H1 (cell line): ENCODE measurements at regions not wholly inside any gene's neighbourhood (a gene's known extent, or its start where the extent isn't known, plus 50 kb on each side); places are given as distances from the start of the nearest gene placed in this dataset.

Source experiments
- CTCF ChIA-PET: fragments of 300-600 bp; sonication (Branson Sonifier 250); formaldehyde crosslinking; loops from one replicate; lab custom pipeline; 2021; ENCODE audit not compliant: partially characterized antibody; lab: Charles Lee
- POLR2A ChIA-PET: fragments of 300-600 bp; sonication (Branson Sonifier 250); formaldehyde crosslinking; loops from one replicate; lab custom pipeline; 2021; ENCODE audit warnings: inconsistent platforms; ENCODE audit not compliant: partially characterized antibody; lab: Charles Lee
- DNase-seq, 2 experiments: peaks; one replicate each; pipeline versions ENCODE4 v3.0.0 to v3.0.0-alpha.2; 2010 to 2022; ENCODE audit warnings: low spot score in 2 of 2, low read depth in 1 of 2, mixed read lengths in 1 of 2
- FAIRE-seq: peaks from 2 replicates; lab custom pipeline; 2011; peaks lifted over from hg19 to GRCh38; lab: Jason Lieb, UNC
- H2AFZ ChIP-seq: 2 replicates; pipeline ENCODE4 v1.8.1; 2012; ENCODE audit warnings: low read length, inconsistent platforms
- H2AK5ac ChIP-seq: 2 replicates; pipeline ENCODE4 v1.6.1; 2013; ENCODE audit warnings: low read depth, low read length
- H2BK120ac ChIP-seq: replicated peaks from 2 replicates; pipeline ENCODE3; 2013; ENCODE audit warnings: low read depth, low read length, inconsistent platforms
- H2BK12ac ChIP-seq: 2 replicates; pipeline ENCODE4 v1.6.1; 2013; ENCODE audit warnings: low read depth, low read length
- H2BK15ac ChIP-seq: 2 replicates; pipeline ENCODE4 v1.6.1; 2013; ENCODE audit warnings: low read length
- H2BK20ac ChIP-seq: 2 replicates; pipeline ENCODE4 v1.6.1; 2013; ENCODE audit warnings: low read length
- H2BK5ac ChIP-seq: 2 replicates; pipeline ENCODE4 v1.6.1; 2013; ENCODE audit warnings: low read depth, low read length
- H3K14ac ChIP-seq: 2 replicates; pipeline ENCODE4 v1.6.1; 2013; ENCODE audit warnings: inconsistent platforms; ENCODE audit not compliant: insufficient read length
- H3K18ac ChIP-seq: 2 replicates; pipeline ENCODE4 v1.6.1; 2013; ENCODE audit warnings: low read length; ENCODE audit errors: extremely low read depth
- H3K23ac ChIP-seq: 2 replicates; pipeline ENCODE4 v1.6.1; 2013; ENCODE audit warnings: inconsistent platforms; ENCODE audit not compliant: insufficient read length
- H3K23me2 ChIP-seq: 2 replicates; pipeline ENCODE4 v1.6.1; 2013; ENCODE audit warnings: low read depth, low read length
- H3K27ac ChIP-seq: 2 replicates; pipeline ENCODE4 v1.6.1; 2011; ENCODE audit warnings: low read depth, low read length, inconsistent platforms
- H3K27me3 ChIP-seq, 4 experiments: replicated peaks in 1 of 4; 1 replicate in 1 of 4; 2 replicates in 3 of 4; pipeline versions ENCODE4 v1.6.1 to v1.8.1; 2011 to 2013; ENCODE audit warnings: low read length in 3 of 4, mild to moderate bottlenecking in 3 of 4, inconsistent platforms in 2 of 4, mixed read lengths in 2 of 4, moderate library complexity in 1 of 4; ENCODE audit not compliant: control insufficient read depth in 3 of 4, insufficient read depth in 3 of 4; ENCODE audit errors: extremely low read depth in 1 of 4
- H3K36me3 ChIP-seq, 4 experiments: 2 replicates each; pipeline versions ENCODE4 v1.6.1 to v1.8.1; 2011 to 2013; ENCODE audit warnings: mild to moderate bottlenecking in 4 of 4, low read length in 3 of 4, moderate library complexity in 2 of 4, control low read depth in 1 of 4, inconsistent platforms in 1 of 4; ENCODE audit not compliant: insufficient read depth in 4 of 4, control insufficient read depth in 2 of 4
- H3K4ac ChIP-seq: replicated peaks from 2 replicates; pipeline ENCODE3; 2013; ENCODE audit warnings: low read length, low read depth, mixed read lengths, inconsistent platforms; ENCODE audit not compliant: insufficient read length
- H3K4me1 ChIP-seq, 4 experiments: replicated peaks in 1 of 4; 1 replicate in 1 of 4; 2 replicates in 3 of 4; pipeline versions ENCODE4 v1.6.1 to v1.8.1; 2011 to 2013; ENCODE audit warnings: low read length in 3 of 4, inconsistent platforms in 2 of 4, mixed read lengths in 1 of 4; ENCODE audit not compliant: insufficient read depth in 4 of 4, control insufficient read depth in 3 of 4
- H3K4me2 ChIP-seq, 2 experiments: 2 replicates each; pipeline versions ENCODE4 v1.6.1 to v1.8.1; 2011 to 2013; ENCODE audit warnings: low read depth in 2 of 2, low read length in 2 of 2, control low read depth in 1 of 2, inconsistent platforms in 1 of 2, mild to moderate bottlenecking in 1 of 2; ENCODE audit not compliant: insufficient read depth in 1 of 2
- H3K4me3 ChIP-seq, 4 experiments: fragments of 200-600, 300-600 bp in 1 of 4; sonication (generic), shearing (Covaris generic), sonication (Bioruptor Twin) in 1 of 4; 2 replicates each; pipeline versions ENCODE4 v1.5.1 to v1.8.1; 2011 to 2016; ENCODE audit warnings: low read length in 4 of 4, low read depth in 3 of 4, control low read depth in 2 of 4, inconsistent platforms in 2 of 4, mild to moderate bottlenecking in 2 of 4, mixed read lengths in 1 of 4, moderate library complexity in 1 of 4; ENCODE audit not compliant: insufficient read depth in 2 of 4; ENCODE audit errors: extremely low read depth in 1 of 4
- H3K56ac ChIP-seq: replicated peaks from 2 replicates; pipeline ENCODE3; 2013; ENCODE audit warnings: low read depth, mild to moderate bottlenecking, mixed read lengths, low read length, inconsistent platforms; ENCODE audit not compliant: insufficient read length
- H3K79me1 ChIP-seq: 2 replicates; pipeline ENCODE4 v1.6.1; 2013; ENCODE audit warnings: low read depth, low read length, control low read depth
- H3K79me2 ChIP-seq, 2 experiments: 2 replicates each; pipeline versions ENCODE4 v1.6.1 to v1.8.1; 2012 to 2013; ENCODE audit warnings: low read length in 2 of 2, mild to moderate bottlenecking in 2 of 2, inconsistent platforms in 1 of 2; ENCODE audit not compliant: insufficient read depth in 2 of 2, control insufficient read depth in 1 of 2
- H3K9ac ChIP-seq, 4 experiments: replicated peaks in 1 of 4; 1 replicate in 1 of 4; 2 replicates in 3 of 4; pipeline versions ENCODE4 v1.6.1 to v1.8.1; 2011 to 2013; ENCODE audit warnings: low read depth in 3 of 4, low read length in 3 of 4, control low read depth in 2 of 4, mild to moderate bottlenecking in 2 of 4, moderate library complexity in 2 of 4, inconsistent platforms in 1 of 4; ENCODE audit errors: extremely low read depth in 1 of 4
- H3K9me3 ChIP-seq, 2 experiments: 2 replicates each; pipeline versions ENCODE4 v1.6.1 to v1.8.1; 2012 to 2013; ENCODE audit warnings: mild to moderate bottlenecking in 2 of 2, moderate library complexity in 2 of 2, control low read depth in 1 of 2, inconsistent platforms in 1 of 2, low read depth in 1 of 2, low read length in 1 of 2, mixed read lengths in 1 of 2; ENCODE audit not compliant: insufficient read depth in 2 of 2
- H4K20me1 ChIP-seq, 2 experiments: replicated peaks in 1 of 2; 2 replicates each; pipeline versions ENCODE3 to v1.8.1; 2011 to 2013; ENCODE audit warnings: inconsistent platforms in 2 of 2, low read length in 2 of 2, mild to moderate bottlenecking in 1 of 2; ENCODE audit not compliant: insufficient read depth in 2 of 2, control insufficient read depth in 1 of 2
- H4K5ac ChIP-seq: 2 replicates; pipeline ENCODE4 v1.6.1; 2013; ENCODE audit warnings: low read length, low read depth, mixed read lengths, inconsistent platforms; ENCODE audit not compliant: insufficient read length
- H4K8ac ChIP-seq: 2 replicates; pipeline ENCODE4 v1.8.0; 2013; ENCODE audit warnings: mild to moderate bottlenecking, moderate library complexity, low read length, inconsistent platforms; ENCODE audit not compliant: insufficient read depth; ENCODE audit errors: extremely low read depth
- H4K91ac ChIP-seq: replicated peaks from 2 replicates; pipeline ENCODE3; 2013; ENCODE audit warnings: low read length, mixed read lengths, inconsistent platforms; ENCODE audit not compliant: insufficient read length
- BRCA1 ChIP-seq: IDR thresholded peaks from 2 replicates; pipeline ENCODE4 v1.6.1; 2012; ENCODE audit warnings: low read depth, low read length, improper control_type of control experiment
- CHD2 ChIP-seq: IDR thresholded peaks from 2 replicates; pipeline ENCODE4 v1.6.1; 2012; ENCODE audit warnings: low read length, improper control_type of control experiment
- CTCF ChIP-seq, 3 experiments: IDR thresholded peaks; 1 replicate in 2 of 3; 2 replicates in 1 of 3; pipeline versions ENCODE4 v1.5.1 to v1.6.1; 2011; ENCODE audit warnings: low read length in 3 of 3, mild to moderate bottlenecking in 3 of 3, inconsistent platforms in 2 of 3, low read depth in 1 of 3, moderate library complexity in 1 of 3; ENCODE audit not compliant: insufficient read depth in 1 of 3; ENCODE audit errors: control extremely low read depth in 1 of 3
- FOSL1 ChIP-seq: IDR thresholded peaks from 2 replicates; pipeline ENCODE4 v1.6.1; 2011; ENCODE audit warnings: mild to moderate bottlenecking, low read depth, low read length, moderate library complexity; ENCODE audit not compliant: insufficient read depth
- HDAC2 ChIP-seq, 2 experiments: fragments of 300-600 bp in 1 of 2; sonication (generic) in 1 of 2; IDR thresholded peaks; 2 replicates each; pipeline ENCODE4 v1.6.1; 2011 to 2012; ENCODE audit warnings: low read depth in 2 of 2, low read length in 2 of 2, mild to moderate bottlenecking in 2 of 2, moderate library complexity in 2 of 2, borderline replicate concordance in 1 of 2, inconsistent platforms in 1 of 2
- MAX ChIP-seq: IDR thresholded peaks from 2 replicates; pipeline ENCODE4 v1.6.1; 2012; ENCODE audit warnings: inconsistent platforms
- NANOG ChIP-seq: IDR thresholded peaks from 2 replicates; pipeline ENCODE4 v1.6.1; 2011; ENCODE audit warnings: low read length, low read depth, mild to moderate bottlenecking, inconsistent platforms; ENCODE audit not compliant: insufficient read depth, poor library complexity, severe bottlenecking
- NRF1 ChIP-seq: IDR thresholded peaks from 2 replicates; pipeline ENCODE4 v1.6.1; 2011; ENCODE audit warnings: mild to moderate bottlenecking, low read depth, low read length, improper control_type of control experiment
- POU5F1 ChIP-seq: IDR thresholded peaks from 2 replicates; pipeline ENCODE4 v1.6.1; 2011; ENCODE audit warnings: low read depth, mild to moderate bottlenecking, low read length, moderate library complexity
- RAD21 ChIP-seq, 2 experiments: IDR thresholded peaks in 1 of 2; conservative IDR thresholded peaks in 1 of 2; 2 replicates each; pipeline ENCODE4 v1.6.1; 2011; ENCODE audit warnings: low read depth in 2 of 2, low read length in 2 of 2, improper control_type of control experiment in 1 of 2, inconsistent platforms in 1 of 2, mild to moderate bottlenecking in 1 of 2, moderate library complexity in 1 of 2
- RFX5 ChIP-seq: IDR thresholded peaks from 2 replicates; pipeline ENCODE4 v1.6.1; 2011; ENCODE audit warnings: low read depth, low read length, improper control_type of control experiment, borderline replicate concordance
- WGBS, 2 experiments: shearing (Covaris generic) in 1 of 2; methylation state at CpG; one replicate each; pipeline versions ENCODE4 v1.1.6 to v1.1.7; 2013 to 2015; ENCODE audit warnings: low lambda C conversion rate in 2 of 2, mixed read lengths in 2 of 2, inconsistent platforms in 1 of 2, low coverage in 1 of 2, missing lambda C conversion rate in 1 of 2; ENCODE audit not compliant: insufficient replicate concordance in 2 of 2, insufficient coverage in 1 of 2, insufficient read length in 1 of 2; ENCODE audit errors: extremely low coverage in 1 of 2, missing lambda C conversion rate in 1 of 2; 5-methylcytosine and 5-hydroxymethylcytosine counted together

GRCh38 chr16:86881118-86881510, 302.8 kb downstream of the FOXL1 start:
- Histone ChIP-seq H3K23me2 (no peaks in the 10 kb centered on the region), H3K27me3 (no peaks in the 10 kb centered on the region; a peak in 1 of 7 replicates), H3K4me1 (peaks cover 0 to 2% (median 0%) of the 10 kb centered on the region in 4 experiments; a peak in 1 of 7 replicates), H3K9ac (no peak overlapping the region), H3K4ac (no peak overlapping the region), H4K91ac (no peak overlapping the region), H4K20me1 (no peaks in the 10 kb centered on the region), H3K4me2 (no peak overlapping the region), H3K56ac (no peak overlapping the region), H3K18ac (no peak overlapping the region), H4K5ac (no peak overlapping the region), H3K14ac (no peak overlapping the region), H2AFZ (no peak overlapping the region), H3K27ac (no peak overlapping the region), H2BK20ac (no peak overlapping the region), H2BK120ac (no peak overlapping the region), H2BK12ac (no peak overlapping the region), H3K4me3 (no peak overlapping the region), H4K8ac (no peak overlapping the region; the same call in 1 of the 2 replicates), H2BK15ac (no peak overlapping the region), H3K23ac (no peak overlapping the region), H3K79me1 (no peaks in the 10 kb centered on the region), H2AK5ac (no peak overlapping the region), H2BK5ac (no peak overlapping the region), H3K9me3 (no peaks in the 10 kb centered on the region), H3K36me3 (no peaks in the 10 kb centered on the region), H3K79me2 (no peaks in the 10 kb centered on the region)
- FAIRE-seq (no peak), DNase-seq (no peak)
- ChIA-PET POLR2A (no interaction called here), CTCF (interaction anchor here (1.4 to 2.1 kb wide), 4 partner anchors 8 to 317 kb away, joined by 3 to 8 read pairs (median 4); no protein-coding TSS in a partner anchor)
- 91% methylated on average over 12 of the region's 12 CpGs; no CpG with 5 or more reads in 1 of the 2 experiments for WGBS, 2 experiments
- TF ChIP-seq NRF1 (no peak), MAX (no peak), POU5F1 (no peak), RAD21 (IDR thresholded peaks at IDR 0.05 in 1 of 2, conservative IDR thresholded peaks at IDR 0.05 in 1 of 2; ENCODE audit: low read depth in 2 of 2, low read length in 2 of 2) (no peak), RFX5 (no peak), CTCF (IDR thresholded peaks at IDR 0.05; ENCODE audit: control extremely low read depth in 1 of 3, insufficient read depth in 1 of 3, low read depth in 1 of 3, low read length in 3 of 3) (no peak), BRCA1 (no peak), CHD2 (no peak), HDAC2 (IDR thresholded peaks at IDR 0.05; ENCODE audit: borderline replicate concordance in 1 of 2, low read depth in 2 of 2, low read length in 2 of 2) (no peak), FOSL1 (no peak), NANOG (no peak)
